Activated T-cell treated with anti-CD3 and anti-CD28 coated beads, Interleukin-2, amount 50 U/mL, for 72 hours (primary cell): ENCODE measurements at regions not wholly inside any gene's neighbourhood (a gene's known extent, or its start where the extent isn't known, plus 50 kb on each side); places are given as distances from the start of the nearest gene placed in this dataset.

Source experiments
- ATAC-seq, 2 donors: fragments of 150-1000 bp; cut with Tn5 transposase; replicated peaks in 1 of 2; 2 replicates each; pipeline ENCODE4 v1.10.0; 2021; ENCODE audit warnings: moderate library complexity in 2 of 2, mild to moderate bottlenecking in 1 of 2
- DNase-seq, 2 donors: peaks; one replicate each; pipeline ENCODE4 v3.0.0; 2021 to 2022; ENCODE audit warnings: mixed read lengths in 1 of 2
- H3K27ac Mint-ChIP-seq: one replicate; pipeline ENCODE4 v1.8.0; 2022; ENCODE audit warnings: mild to moderate bottlenecking, moderate library complexity, mixed read lengths
- H3K27me3 Mint-ChIP-seq: one replicate; pipeline ENCODE4 v1.8.0; 2022; ENCODE audit warnings: low read depth, mixed read lengths
- H3K36me3 Mint-ChIP-seq, 2 donors: one replicate each; pipeline ENCODE4 v1.8.0; 2022; ENCODE audit warnings: mixed read lengths in 2 of 2, mild to moderate bottlenecking in 1 of 2; ENCODE audit not compliant: insufficient read depth in 2 of 2
- H3K4me1 Mint-ChIP-seq: one replicate; pipeline ENCODE4 v1.8.0; 2022; ENCODE audit warnings: low read depth, mixed read lengths
- H3K4me3 Mint-ChIP-seq, 2 donors: one replicate each; pipeline ENCODE4 v1.8.0; 2022; ENCODE audit warnings: mild to moderate bottlenecking in 2 of 2, mixed read lengths in 2 of 2, moderate library complexity in 2 of 2
- H3K9me3 Mint-ChIP-seq, 2 donors: one replicate each; pipeline ENCODE4 v1.8.0; 2022; ENCODE audit warnings: mixed read lengths in 2 of 2

DNA sequence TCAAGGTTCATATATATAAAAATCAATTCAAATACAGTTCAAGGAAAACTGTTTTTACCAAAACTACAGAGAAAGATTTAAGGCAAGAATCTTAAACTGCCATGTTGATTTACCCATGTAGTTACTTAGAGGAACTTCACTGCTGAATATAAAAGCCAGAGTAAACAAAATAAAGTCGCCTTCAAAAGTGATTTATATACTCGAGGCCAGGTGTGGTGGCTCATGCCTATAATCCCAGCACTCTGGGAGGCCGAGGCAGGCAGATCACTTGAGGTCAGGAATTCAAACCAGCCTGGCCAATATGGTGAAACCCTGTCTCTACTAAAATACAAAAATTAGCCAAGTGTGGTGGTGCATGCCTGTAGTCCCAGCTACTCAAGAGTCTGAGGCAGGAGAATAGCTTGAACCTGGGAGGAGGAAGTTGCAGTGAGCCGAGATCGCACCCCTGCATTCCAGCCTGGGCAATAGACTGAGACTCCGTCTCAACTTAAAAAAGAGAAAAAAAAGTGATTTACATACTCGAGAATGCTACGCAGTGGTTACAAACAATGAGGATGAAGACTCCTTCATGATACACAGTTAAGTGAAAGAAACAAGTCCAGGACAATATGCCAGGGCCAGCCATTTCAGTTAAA is 54.1 kb upstream of the CNEP1R1 start:
- Mint-ChIP-seq H3K27me3 (peaks cover 35% of the 10 kb centered on the region), H3K4me3 (no peak overlapping the region), H3K4me1 (no peaks in the 10 kb centered on the region)

DNA sequence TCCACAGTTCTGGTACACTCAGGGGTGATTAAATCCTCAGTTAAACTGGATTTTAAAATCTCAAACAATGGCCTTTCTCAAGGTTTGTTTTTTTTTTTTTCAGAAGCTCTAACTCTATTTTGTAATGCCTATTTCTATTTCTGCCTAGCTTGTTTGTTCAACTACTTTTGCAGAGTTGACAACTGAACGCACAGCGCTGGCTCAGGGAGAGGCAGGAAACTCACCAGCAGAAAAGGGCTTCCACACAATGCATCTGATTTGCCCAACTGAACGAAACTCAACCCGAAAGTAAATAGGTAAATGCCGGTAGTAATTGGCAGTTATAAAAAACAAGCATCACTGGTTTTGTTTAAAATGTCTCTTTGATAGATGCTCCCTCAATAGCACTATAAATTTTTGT is 52.7 kb upstream of the CNEP1R1 start:
- Mint-ChIP-seq H3K27me3 (peaks cover 29% of the 10 kb centered on the region), H3K27ac (no peak overlapping the region), H3K4me3 (no peak overlapping the region), H3K9me3 (peaks cover 0 to under 1% of the 10 kb centered on the region in 2 donors), H3K4me1 (no peaks in the 10 kb centered on the region), H3K36me3 (no peaks in the 10 kb centered on the region)
- DNase-seq (no peak), ATAC-seq (no peak)

More for the DNA sequence above, 54.1 kb upstream of the CNEP1R1 start:
- Mint-ChIP-seq H3K27ac (no peak overlapping the region), H3K36me3 (no peaks in the 10 kb centered on the region), H3K9me3 (no peaks in the 10 kb centered on the region)
- no peak for DNase-seq
- ATAC-seq: no peak

DNA sequence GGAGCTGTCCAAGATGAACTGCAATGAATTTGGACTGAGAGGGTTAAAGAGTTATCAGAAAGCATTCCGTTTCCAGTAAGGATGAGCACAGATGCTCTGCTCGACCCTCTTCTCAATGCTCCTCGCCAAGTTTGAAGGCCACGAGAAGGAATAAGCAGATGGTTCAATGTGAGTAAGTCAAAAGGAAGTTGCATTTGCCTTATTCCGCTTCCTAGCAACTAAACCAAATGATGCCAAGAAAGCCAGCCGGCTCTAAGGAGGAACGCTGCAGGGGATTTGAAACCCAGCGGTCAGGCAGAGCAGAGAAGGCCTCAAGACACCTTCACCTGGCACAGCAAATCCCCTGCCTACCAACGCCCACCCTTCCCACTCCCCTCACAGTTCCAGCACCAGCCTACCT is 52.1 kb upstream of the CNEP1R1 start:
- Mint-ChIP-seq H3K27ac (no peak overlapping the region), H3K4me3 (no peak overlapping the region), H3K36me3 (no peaks in the 10 kb centered on the region), H3K9me3 (peaks cover 0 to 5% of the 10 kb centered on the region in 2 donors), H3K4me1 (no peaks in the 10 kb centered on the region), H3K27me3 (peaks cover 25% of the 10 kb centered on the region)
- DNase-seq (no peak), ATAC-seq (no peak)
